HG03342 (cell line): ENCODE measurements at regions not wholly inside any gene's neighbourhood (a gene's known extent, or its start where the extent isn't known, plus 50 kb on each side); places are given as distances from the start of the nearest gene placed in this dataset.
"Not testable (repeated sequence)": the region's sequence is repeated elsewhere in the genome, so short reads cannot be mapped to it uniquely, and the experiment has no call there.

Experiments
- ATAC-seq: cut with Tn5 transposase; IDR thresholded peaks from one replicate; pipeline ENCODE4 v1.9.1; 2021; ENCODE audit warnings: mild to moderate bottlenecking, moderate library complexity; ENCODE audit not compliant: unreplicated experiment

DNA sequence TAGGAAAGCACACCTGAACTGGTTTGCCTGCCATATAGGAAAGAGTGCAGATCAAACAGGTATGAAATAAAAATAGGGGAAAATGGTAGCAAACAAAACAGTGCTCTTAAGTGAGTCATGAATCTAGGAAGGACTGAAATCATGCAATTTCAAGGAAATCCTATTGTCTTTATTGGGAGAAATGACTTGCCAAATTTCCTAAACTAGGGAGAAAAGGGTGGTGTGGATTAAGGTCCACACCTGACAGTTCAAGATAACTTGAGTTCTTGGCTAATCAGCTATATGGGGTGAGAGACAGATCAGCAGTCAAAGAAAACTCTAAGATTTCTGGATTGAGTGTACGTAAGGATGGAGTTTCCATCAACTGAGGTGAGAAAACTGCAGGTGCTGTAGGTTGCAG, 101.1 kb downstream of the PRKAB2 start:
- no peak for ATAC-seq

DNA sequence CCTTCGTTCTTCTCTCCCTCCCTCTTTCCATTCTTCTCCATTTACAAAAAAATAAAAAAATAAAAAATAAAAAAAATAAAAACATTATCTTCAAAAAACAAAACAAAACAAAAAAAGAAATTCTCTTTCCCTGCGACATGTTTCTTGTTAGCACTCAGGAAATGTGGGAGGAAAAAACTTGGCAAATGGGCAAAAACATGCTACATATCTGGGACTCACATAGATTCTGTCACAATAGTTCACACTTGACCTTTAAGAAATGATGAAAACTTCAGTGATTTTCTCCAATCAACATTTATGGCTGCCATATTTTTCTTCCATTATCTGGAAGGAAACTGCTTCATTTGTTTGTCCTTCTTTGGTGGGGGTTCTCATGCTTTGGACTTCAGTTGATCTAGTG, 109.3 kb downstream of the PRKAB2 start:
- no peak for ATAC-seq

DNA sequence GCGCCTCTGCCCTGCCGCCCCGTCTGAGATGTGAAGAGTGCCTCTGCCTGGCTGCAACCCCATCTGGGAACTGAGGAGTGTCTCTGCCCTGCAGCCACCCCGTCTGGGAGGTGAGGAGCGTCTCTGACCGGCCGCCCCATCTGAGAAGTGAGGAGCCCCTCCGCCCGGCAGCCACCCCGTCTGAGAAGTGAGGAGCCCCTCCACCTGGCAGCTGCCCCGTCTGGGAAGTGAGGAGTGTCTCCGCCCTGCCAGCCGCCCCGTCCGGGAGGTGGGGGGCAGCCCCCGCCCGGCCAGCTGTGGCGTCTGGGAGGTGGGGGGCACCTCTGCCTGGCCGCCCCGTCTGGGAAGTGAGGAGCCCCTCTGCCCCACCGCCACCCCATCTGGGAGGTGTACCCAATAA, 110.4 kb downstream of the PRKAB2 start:
- ATAC-seq: not testable (repeated sequence)

DNA sequence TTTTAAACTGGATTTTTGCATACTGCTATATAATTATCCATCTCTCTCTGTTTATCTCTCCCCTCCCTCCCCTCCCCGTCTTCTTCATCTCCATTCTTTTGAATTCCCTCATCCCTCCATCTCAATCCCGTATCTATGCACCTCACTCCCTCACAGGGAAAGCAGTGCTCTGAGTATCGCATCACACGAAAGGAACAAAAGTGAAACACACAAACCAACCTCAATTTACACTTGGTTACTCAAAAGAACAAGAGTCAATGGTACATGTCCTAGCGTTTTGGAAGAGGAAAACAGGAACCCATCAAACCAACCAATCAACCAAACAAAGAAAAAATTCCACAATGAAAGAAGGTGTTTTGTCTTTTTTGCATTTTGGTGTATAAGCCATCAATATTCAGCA, 115.1 kb downstream of the NBPF12 start:
- no peak for ATAC-seq

DNA sequence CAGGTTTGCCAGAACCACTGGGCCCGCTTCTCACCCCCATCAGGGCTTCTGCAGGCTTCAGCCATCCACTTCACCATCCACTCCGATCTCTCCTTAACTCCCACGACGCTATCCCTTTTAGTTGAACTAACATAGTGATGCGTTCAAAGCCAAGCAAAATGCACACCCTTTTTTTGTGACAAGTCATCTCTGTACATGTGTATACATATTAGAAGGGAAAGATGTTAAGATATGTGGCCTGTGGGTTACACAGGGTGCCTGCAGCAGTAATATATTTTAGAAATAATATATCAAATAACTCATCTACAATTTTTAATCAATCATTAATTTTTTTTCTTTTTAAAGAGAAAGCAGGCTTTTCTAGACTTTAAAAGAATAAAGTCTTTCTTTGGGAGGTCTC, 114.6 kb downstream of the NBPF12 start:
- no peak for ATAC-seq

DNA sequence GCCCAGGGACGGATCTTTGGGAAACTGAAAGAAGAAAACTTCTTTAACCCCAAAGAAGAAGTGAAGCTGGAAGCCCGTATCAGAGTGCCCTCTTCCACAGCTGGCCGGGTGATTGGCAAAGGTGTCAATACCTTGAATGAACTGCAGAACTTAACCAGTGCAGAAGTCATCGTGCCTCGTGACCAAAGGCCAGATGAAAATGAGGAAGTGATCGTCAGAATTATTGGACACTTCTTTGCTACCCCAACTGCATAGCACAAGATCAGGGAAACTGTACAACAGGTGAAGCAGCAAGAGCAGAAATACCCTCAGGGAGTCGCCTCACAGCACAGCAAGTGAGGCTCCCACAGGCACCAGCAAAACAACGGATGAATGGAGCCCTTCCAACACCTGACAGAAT, 114.0 kb downstream of the NBPF12 start:
- no peak for ATAC-seq

DNA sequence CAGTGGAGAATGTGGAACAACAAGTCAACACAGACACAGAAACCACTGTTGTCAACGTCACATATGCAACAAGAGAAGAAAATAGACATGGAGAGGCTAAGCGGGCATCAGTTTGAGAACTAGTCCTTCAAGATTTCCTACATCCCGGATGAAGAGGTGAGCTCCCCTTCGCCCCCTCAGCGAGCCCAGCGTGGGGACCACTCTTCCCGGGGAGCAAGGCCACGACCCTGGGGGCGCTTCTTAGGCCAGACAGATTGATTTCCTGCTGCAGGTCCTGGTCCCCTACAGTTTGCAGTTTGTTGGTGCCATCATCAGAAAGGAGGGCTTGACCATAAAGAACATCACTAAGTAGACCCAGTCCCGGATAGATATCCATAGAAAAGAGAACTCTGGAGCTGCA, 113.0 kb downstream of the NBPF12 start:
- ATAC-seq: no peak

DNA sequence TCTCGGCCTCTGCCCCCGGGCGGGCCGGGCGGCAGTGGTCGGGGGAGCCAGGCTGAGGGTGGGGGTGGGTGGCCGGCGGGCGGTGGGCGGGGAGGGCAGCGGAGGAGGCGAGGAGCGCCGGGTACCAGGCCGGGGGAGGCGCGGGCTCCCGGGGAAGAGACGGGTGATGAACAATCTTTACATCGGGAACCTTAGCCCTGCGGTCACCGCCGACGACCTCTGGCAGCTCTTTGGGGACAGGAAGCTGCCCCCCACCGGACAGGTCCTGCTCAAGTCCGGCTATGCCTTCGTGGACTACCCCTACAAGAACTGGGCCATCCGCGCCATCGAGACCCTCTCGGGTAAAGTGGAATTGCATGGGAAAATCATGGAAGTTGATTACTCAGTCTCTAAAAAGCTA, 112.5 kb downstream of the NBPF12 start:
- no peak for ATAC-seq

DNA sequence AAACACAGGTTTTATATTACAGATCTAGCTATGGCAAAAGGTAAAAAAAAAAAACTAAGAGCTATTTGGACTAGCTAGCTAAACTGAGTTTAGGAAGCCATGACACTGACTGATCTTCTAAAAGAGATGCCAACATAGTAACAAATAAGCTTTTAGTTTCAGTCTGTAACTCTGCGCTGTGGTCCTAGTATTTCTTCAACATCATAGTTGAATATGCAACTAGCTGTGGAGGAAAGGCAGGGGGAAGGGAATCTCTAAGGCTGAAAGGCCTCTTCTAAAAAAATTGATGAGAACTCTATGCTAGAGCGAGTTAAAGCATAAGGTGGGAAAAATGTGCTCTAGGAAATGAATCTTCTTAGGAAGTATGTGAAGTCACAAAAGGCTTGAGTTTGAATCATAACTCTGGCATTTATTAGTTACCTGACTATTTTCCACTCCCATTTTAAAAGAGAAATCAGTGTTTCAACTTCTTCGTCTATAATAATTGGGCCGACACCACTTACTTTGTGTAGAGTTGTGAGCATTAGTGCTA, 108.8 kb downstream of the NBPF12 start:
- ATAC-seq: not testable (repeated sequence)

DNA sequence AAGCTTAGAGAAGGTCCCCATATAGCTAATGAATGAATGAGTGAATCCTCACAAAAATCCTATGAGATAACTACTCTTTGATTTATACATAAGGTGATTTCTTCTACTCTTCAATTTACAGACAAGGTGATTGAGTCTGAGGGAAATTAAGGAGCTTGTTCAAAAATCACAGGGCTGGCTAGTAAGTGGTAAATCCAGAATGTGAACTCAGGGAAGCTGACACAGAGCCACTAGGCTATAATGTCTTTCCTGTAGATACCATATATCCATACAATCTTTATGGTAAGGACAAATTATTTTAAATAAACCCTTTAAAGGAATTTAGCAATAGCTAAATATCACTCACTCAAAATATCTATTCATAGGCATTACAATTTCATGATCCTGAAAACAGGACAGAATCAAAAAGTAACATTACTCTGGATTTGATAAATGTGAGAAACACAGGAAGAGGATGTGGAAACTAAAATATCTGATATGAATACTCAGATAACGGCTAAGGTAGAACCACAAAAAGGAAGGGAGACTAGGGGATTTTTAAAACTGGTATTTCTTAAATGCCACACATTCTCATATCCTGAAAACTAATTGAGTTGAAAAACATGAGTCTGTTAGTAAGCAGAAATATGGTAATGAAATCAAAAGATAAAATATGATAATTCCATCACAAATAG, 108.2 kb downstream of the NBPF12 start:
- ATAC-seq: no peak
